GM23338 (cell line): ENCODE measurements at regions not wholly inside any gene's neighbourhood (a gene's known extent, or its start where the extent isn't known, plus 50 kb on each side); places are given as distances from the start of the nearest gene placed in this dataset.

ENCODE experiments used
- ATAC-seq: fragments of 200-7000 bp; cut with Tn5 transposase; 3 replicates; pipeline ENCODE4 v1.9.1; 2020
- DNase-seq: peaks from one replicate; pipeline ENCODE4 v3.0.0-alpha.2; 2015; ENCODE audit warnings: low spot score
- H2AFZ ChIP-seq: fragments of 200-600 bp; sonication (generic); 2 replicates; pipeline ENCODE4 v1.8.0; 2016; ENCODE audit warnings: antibody characterized with exemption, mild to moderate bottlenecking, moderate library complexity
- H3F3A ChIP-seq: fragments of 200-600 bp; sonication (generic); replicated peaks from 2 replicates; pipeline ENCODE4 v1.8.0; 2017; ENCODE audit warnings: antibody characterized with exemption, mixed run types, low read depth
- H3K27ac ChIP-seq: fragments of 200-600 bp; sonication (generic); 2 replicates; pipeline ENCODE4 v1.6.1; 2016; ENCODE audit warnings: low read depth
- H3K27me3 ChIP-seq: fragments of 200-600 bp; sonication (generic); 2 replicates; pipeline ENCODE4 v1.8.0; 2016; ENCODE audit warnings: mild to moderate bottlenecking, mixed run types, moderate library complexity; ENCODE audit not compliant: insufficient read depth
- H3K36me3 ChIP-seq: fragments of 200-600 bp; sonication (generic); 2 replicates; pipeline ENCODE4 v1.8.0; 2016; ENCODE audit warnings: mild to moderate bottlenecking; ENCODE audit not compliant: insufficient read depth
- H3K4me1 ChIP-seq: fragments of 200-600 bp; sonication (generic); 2 replicates; pipeline ENCODE4 v1.8.0; 2016; ENCODE audit warnings: mild to moderate bottlenecking, moderate library complexity; ENCODE audit not compliant: insufficient read depth
- H3K4me2 ChIP-seq: fragments of 200-600 bp; sonication (generic); 2 replicates; pipeline ENCODE4 v1.7.1; 2017; ENCODE audit warnings: mixed run types
- H3K4me3 ChIP-seq: fragments of 200-600 bp; sonication (generic); 2 replicates; pipeline ENCODE4 v1.6.1; 2016; ENCODE audit warnings: mixed run types
- H3K79me2 ChIP-seq: fragments of 200-600 bp; sonication (generic); replicated peaks from 2 replicates; pipeline ENCODE4 v1.8.0; 2017; ENCODE audit warnings: mild to moderate bottlenecking; ENCODE audit not compliant: insufficient read depth
- H3K9me2 ChIP-seq: fragments of 200-600 bp; sonication (generic); 2 replicates; pipeline ENCODE4 v1.8.0; 2017; ENCODE audit not compliant: insufficient read depth
- H4K20me1 ChIP-seq: fragments of 200-600 bp; sonication (generic); replicated peaks from 2 replicates; pipeline ENCODE4 v1.8.0; 2017; ENCODE audit warnings: mild to moderate bottlenecking; ENCODE audit not compliant: insufficient read depth
- H3K27ac Mint-ChIP-seq: 2 replicates; pipeline ENCODE4 v1.8.0; 2020; ENCODE audit warnings: inconsistent platforms, mild to moderate bottlenecking, moderate library complexity, mixed read lengths
- H3K27me3 Mint-ChIP-seq: 3 replicates; pipeline ENCODE4 v1.8.0; 2022; ENCODE audit warnings: low read depth, mild to moderate bottlenecking, moderate library complexity, mixed read lengths, inconsistent platforms; ENCODE audit not compliant: insufficient read depth, poor library complexity
- H3K36me3 Mint-ChIP-seq: 3 replicates; pipeline ENCODE4 v1.8.0; 2021; ENCODE audit warnings: low read depth, mild to moderate bottlenecking, inconsistent platforms, moderate library complexity, mixed read lengths
- H3K4me1 Mint-ChIP-seq: 3 replicates; pipeline ENCODE4 v1.8.0; 2020; ENCODE audit warnings: mild to moderate bottlenecking, inconsistent platforms, mixed read lengths
- H3K4me3 Mint-ChIP-seq: 3 replicates; pipeline ENCODE4 v1.8.0; 2021; ENCODE audit warnings: moderate library complexity, mild to moderate bottlenecking, inconsistent platforms, mixed read lengths
- H3K9me3 Mint-ChIP-seq: 3 replicates; pipeline ENCODE4 v1.8.0; 2020; ENCODE audit warnings: moderate library complexity, mild to moderate bottlenecking, inconsistent platforms, mixed read lengths
- CREB1 ChIP-seq: fragments of 250-450 bp; sonication (Bioruptor Pico); IDR thresholded peaks from 2 replicates; pipeline ENCODE4 v1.5.0; 2020; ENCODE audit warnings: low read depth, mild to moderate bottlenecking, moderate library complexity
- EZH2 ChIP-seq: fragments of 200-600 bp; sonication (generic); IDR thresholded peaks from one replicate; pipeline ENCODE4 v1.8.0; 2017; ENCODE audit warnings: antibody characterized with exemption, mild to moderate bottlenecking, low read depth; ENCODE audit not compliant: unreplicated experiment
- EZH2phosphoT487 ChIP-seq: fragments of 200-600 bp; sonication (generic); IDR thresholded peaks from one replicate; pipeline ENCODE4 v1.8.1; 2018; ENCODE audit warnings: antibody characterized with exemption; ENCODE audit not compliant: unreplicated experiment
- JUNB ChIP-seq: IDR thresholded peaks from one replicate; pipeline ENCODE4 v1.6.1; 2016; ENCODE audit warnings: antibody characterized with exemption; ENCODE audit not compliant: unreplicated experiment
- NANOG ChIP-seq: IDR thresholded peaks from 2 replicates; pipeline ENCODE4 v1.6.1; 2016; ENCODE audit warnings: antibody characterized with exemption, borderline replicate concordance
- ZNF114 ChIP-seq: fragments of 250-450 bp; sonication (Bioruptor Pico); IDR thresholded peaks from 2 replicates; pipeline ENCODE4 v1.5.0; 2020; ENCODE audit warnings: mild to moderate bottlenecking, moderate library complexity
- ZNF462 ChIP-seq: fragments of 250-450 bp; sonication (Bioruptor Pico); IDR thresholded peaks from 2 replicates; pipeline ENCODE4 v1.5.0; 2020; ENCODE audit warnings: mild to moderate bottlenecking, moderate library complexity
- TF ChIP-seq, protein P1 (sequence below): IDR thresholded peaks from one replicate; pipeline ENCODE4 v1.6.1; 2018; ENCODE audit warnings: antibody characterized with exemption; ENCODE audit not compliant: unreplicated experiment
- TF ChIP-seq, protein P2 (sequence below), 2 experiments: fragments of 200-600 bp in 1 of 2; sonication (generic) in 1 of 2; conservative IDR thresholded peaks; 2 replicates each; pipeline versions ENCODE4 v1.5.1 to v1.6.1; 2016 to 2017; ENCODE audit warnings: antibody characterized with exemption in 2 of 2, low read depth in 2 of 2, mild to moderate bottlenecking in 2 of 2, moderate library complexity in 1 of 2

- H3K4me3 Mint-ChIP-seq = no peak overlapping the region
- no peaks in the 10 kb centered on the region for H3K79me2 ChIP-seq
- DNase-seq = peak; percentile 8
- H3K4me3 ChIP-seq = no peak overlapping the region
- peak overlapping the region; percentile 81 for H2AFZ ChIP-seq
- no peaks in the 10 kb centered on the region for H3K27me3 ChIP-seq
- TF ChIP-seq NANOG (no peak), EZH2phosphoT487 (no peak), ZNF462 (CRISPR knock-in tag) (no peak), ZNF114 (CRISPR knock-in tag) (no peak), CREB1 (CRISPR knock-in tag) (no peak), JUNB (no peak), EZH2 (no peak)
- TF ChIP-seq, protein P1, sequence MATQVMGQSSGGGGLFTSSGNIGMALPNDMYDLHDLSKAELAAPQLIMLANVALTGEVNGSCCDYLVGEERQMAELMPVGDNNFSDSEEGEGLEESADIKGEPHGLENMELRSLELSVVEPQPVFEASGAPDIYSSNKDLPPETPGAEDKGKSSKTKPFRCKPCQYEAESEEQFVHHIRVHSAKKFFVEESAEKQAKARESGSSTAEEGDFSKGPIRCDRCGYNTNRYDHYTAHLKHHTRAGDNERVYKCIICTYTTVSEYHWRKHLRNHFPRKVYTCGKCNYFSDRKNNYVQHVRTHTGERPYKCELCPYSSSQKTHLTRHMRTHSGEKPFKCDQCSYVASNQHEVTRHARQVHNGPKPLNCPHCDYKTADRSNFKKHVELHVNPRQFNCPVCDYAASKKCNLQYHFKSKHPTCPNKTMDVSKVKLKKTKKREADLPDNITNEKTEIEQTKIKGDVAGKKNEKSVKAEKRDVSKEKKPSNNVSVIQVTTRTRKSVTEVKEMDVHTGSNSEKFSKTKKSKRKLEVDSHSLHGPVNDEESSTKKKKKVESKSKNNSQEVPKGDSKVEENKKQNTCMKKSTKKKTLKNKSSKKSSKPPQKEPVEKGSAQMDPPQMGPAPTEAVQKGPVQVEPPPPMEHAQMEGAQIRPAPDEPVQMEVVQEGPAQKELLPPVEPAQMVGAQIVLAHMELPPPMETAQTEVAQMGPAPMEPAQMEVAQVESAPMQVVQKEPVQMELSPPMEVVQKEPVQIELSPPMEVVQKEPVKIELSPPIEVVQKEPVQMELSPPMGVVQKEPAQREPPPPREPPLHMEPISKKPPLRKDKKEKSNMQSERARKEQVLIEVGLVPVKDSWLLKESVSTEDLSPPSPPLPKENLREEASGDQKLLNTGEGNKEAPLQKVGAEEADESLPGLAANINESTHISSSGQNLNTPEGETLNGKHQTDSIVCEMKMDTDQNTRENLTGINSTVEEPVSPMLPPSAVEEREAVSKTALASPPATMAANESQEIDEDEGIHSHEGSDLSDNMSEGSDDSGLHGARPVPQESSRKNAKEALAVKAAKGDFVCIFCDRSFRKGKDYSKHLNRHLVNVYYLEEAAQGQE = no peak
- TF ChIP-seq, protein P2, sequence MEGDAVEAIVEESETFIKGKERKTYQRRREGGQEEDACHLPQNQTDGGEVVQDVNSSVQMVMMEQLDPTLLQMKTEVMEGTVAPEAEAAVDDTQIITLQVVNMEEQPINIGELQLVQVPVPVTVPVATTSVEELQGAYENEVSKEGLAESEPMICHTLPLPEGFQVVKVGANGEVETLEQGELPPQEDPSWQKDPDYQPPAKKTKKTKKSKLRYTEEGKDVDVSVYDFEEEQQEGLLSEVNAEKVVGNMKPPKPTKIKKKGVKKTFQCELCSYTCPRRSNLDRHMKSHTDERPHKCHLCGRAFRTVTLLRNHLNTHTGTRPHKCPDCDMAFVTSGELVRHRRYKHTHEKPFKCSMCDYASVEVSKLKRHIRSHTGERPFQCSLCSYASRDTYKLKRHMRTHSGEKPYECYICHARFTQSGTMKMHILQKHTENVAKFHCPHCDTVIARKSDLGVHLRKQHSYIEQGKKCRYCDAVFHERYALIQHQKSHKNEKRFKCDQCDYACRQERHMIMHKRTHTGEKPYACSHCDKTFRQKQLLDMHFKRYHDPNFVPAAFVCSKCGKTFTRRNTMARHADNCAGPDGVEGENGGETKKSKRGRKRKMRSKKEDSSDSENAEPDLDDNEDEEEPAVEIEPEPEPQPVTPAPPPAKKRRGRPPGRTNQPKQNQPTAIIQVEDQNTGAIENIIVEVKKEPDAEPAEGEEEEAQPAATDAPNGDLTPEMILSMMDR (conservative IDR thresholded peaks at IDR 0.05; ENCODE audit: low read depth in 2 of 2) = no peak
- 0 out of 3 replicates have a peak, but pooled peaks cover 3% of the 10 kb centered on the region for H3K36me3 Mint-ChIP-seq
- ATAC-seq = peak; percentile 66
- H4K20me1 ChIP-seq = no peaks in the 10 kb centered on the region
- no peak overlapping the region for H3K4me2 ChIP-seq
- H3K9me3 Mint-ChIP-seq = no peaks in the 10 kb centered on the region; the same call in 2 of the 3 replicates
- H3K9me2 ChIP-seq = peaks cover 3% of the 10 kb centered on the region
- no peaks in the 10 kb centered on the region for H3F3A ChIP-seq
- peaks cover 5% of the 10 kb centered on the region; the same call in 1 of the 2 replicates for H3K4me1 ChIP-seq
- H3K4me1 Mint-ChIP-seq = peaks cover 12% of the 10 kb centered on the region
- H3K27ac Mint-ChIP-seq = no peak overlapping the region
- peaks cover 2% of the 10 kb centered on the region for H3K27me3 Mint-ChIP-seq
- H3K36me3 ChIP-seq = no peaks in the 10 kb centered on the region
- H3K27ac ChIP-seq = no peak overlapping the region
These were observed 458.0 kb upstream of the ID2 start for GRCh38 chr2:8223695-8224346.
